ENCODE measurements at regions not wholly inside any gene's neighbourhood (a gene's known extent, or its start where the extent isn't known, plus 50 kb on each side); places are given as distances from the start of the nearest gene placed in this dataset.
"Not testable (repeated sequence)": the region's sequence is repeated elsewhere in the genome, so short reads cannot be mapped to it uniquely, and the experiment has no call there.

DNA sequence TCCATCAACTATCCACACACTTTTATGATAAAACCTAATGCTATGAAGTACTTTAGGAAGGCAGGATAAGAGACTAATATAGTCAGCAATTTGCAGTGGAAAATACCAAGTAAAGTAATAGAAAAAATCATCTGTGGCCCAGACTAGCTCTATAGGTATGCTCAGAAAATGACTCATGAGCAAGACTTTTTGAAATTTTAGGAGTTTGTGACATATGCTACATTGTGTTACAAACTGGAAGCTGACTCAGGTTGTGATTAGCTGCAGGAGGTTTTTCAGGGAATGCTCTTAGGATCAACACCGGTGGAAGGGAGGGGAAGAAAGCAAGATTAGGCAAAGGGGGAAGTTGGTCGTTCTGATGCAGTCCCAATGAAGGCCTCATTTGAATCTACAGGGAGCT, 56.1 kb downstream of the FEZF1 start:
- Histone ChIP-seq H3K27me3 (ENCODE audit: insufficient read depth, poor library complexity, severe bottlenecking) (no peaks in the 10 kb centered on the region), H3K4me1 (ENCODE audit: insufficient read depth, poor library complexity, severe bottlenecking) (no peaks in the 10 kb centered on the region), H3K27ac (ENCODE audit: poor library complexity, severe bottlenecking) (no peak overlapping the region), H3K9me3 (ENCODE audit: severe bottlenecking) (no peaks in the 10 kb centered on the region), H3K4me3 (ENCODE audit: severe bottlenecking) (no peak overlapping the region), H3K36me3 (ENCODE audit: low read depth) (no peaks in the 10 kb centered on the region)
- TF ChIP-seq CTCF (IDR thresholded peaks at IDR 0.05; ENCODE audit: poor library complexity, severe bottlenecking) = no peak
- DNase-seq (ENCODE audit: low spot score) (no peak), ATAC-seq (ENCODE audit: low read depth) (peak; percentile 74; the same call in 1 of the 3 replicates)

DNA sequence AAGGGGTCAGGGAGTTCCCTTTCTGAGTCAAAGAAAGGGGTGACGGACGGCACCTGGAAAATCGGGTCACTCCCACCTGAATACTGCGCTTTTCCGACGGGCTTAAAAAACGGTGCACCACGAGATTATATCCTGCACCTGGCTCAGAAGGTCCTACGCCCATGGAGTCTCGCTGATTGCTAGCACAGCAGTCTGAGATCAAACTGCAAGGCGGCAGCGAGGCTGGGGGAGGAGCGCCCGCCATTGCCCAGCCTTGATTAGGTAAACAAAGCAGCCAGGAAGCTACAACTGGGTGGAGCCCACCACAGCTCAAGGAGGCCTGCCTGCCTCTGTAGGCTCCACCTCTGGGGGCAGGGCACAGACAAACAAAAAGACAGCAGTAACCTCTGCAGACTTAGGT, 65.8 kb downstream of the FEZF1 start:
- not testable (repeated sequence) for DNase-seq (ENCODE audit: low spot score); H3K9me3 ChIP-seq (ENCODE audit: severe bottlenecking); H3K27ac ChIP-seq (ENCODE audit: poor library complexity, severe bottlenecking)

DNA sequence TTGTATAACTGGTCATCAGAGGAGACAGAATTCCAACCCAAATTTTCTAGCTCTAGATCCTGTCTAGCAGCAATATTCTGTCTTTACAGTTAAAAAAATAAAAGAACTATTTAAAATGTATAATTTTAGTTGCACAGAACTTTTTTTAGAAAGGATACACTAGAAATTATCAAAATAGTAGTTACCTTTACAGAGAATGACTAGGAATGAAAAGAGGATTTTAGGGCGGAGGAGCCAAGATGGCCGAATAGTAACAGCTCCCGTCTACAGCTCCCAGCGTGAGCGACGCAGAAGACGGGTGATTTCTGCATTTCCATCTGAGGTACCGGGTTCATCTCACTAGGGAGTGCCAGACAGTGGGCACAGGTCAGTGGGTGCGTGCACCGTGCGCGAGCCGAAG, 66.3 kb downstream of the FEZF1 start:
- not testable (repeated sequence) for H3K27ac ChIP-seq (ENCODE audit: poor library complexity, severe bottlenecking); H3K9me3 ChIP-seq (ENCODE audit: severe bottlenecking); H3K4me3 ChIP-seq (ENCODE audit: severe bottlenecking); H3K36me3 ChIP-seq (ENCODE audit: low read depth); H3K27me3 ChIP-seq (ENCODE audit: insufficient read depth, poor library complexity, severe bottlenecking); ATAC-seq (ENCODE audit: low read depth); H3K4me1 ChIP-seq (ENCODE audit: insufficient read depth, poor library complexity, severe bottlenecking); DNase-seq (ENCODE audit: low spot score)

More for the DNA sequence above, 65.8 kb downstream of the FEZF1 start:
- not testable (repeated sequence) for H3K4me3 ChIP-seq (ENCODE audit: severe bottlenecking); ATAC-seq (ENCODE audit: low read depth); H3K4me1 ChIP-seq (ENCODE audit: insufficient read depth, poor library complexity, severe bottlenecking); H3K27me3 ChIP-seq (ENCODE audit: insufficient read depth, poor library complexity, severe bottlenecking); H3K36me3 ChIP-seq (ENCODE audit: low read depth)

GRCh38 chr7:122225874-122226273, 78.7 kb downstream of the FEZF1 start:
- DNase-seq (ENCODE audit: low spot score) = no peak
- no peak for TF ChIP-seq CTCF (IDR thresholded peaks at IDR 0.05; ENCODE audit: poor library complexity, severe bottlenecking)

GRCh38 chr7:122219253-122219865, 75.3 kb upstream of the AASS start:
- no peaks in the 10 kb centered on the region for H3K9me3 ChIP-seq (ENCODE audit: severe bottlenecking)
- no peak overlapping the region for H3K4me3 ChIP-seq (ENCODE audit: severe bottlenecking)
- peak; percentile 76 for TF ChIP-seq CTCF (IDR thresholded peaks at IDR 0.05; ENCODE audit: poor library complexity, severe bottlenecking)
- H3K27ac ChIP-seq (ENCODE audit: poor library complexity, severe bottlenecking) = no peak overlapping the region
- no peaks in the 10 kb centered on the region for H3K4me1 ChIP-seq (ENCODE audit: insufficient read depth, poor library complexity, severe bottlenecking)
- ATAC-seq (ENCODE audit: low read depth) (no peak), DNase-seq (ENCODE audit: low spot score) (no peak)
- no peaks in the 10 kb centered on the region for H3K27me3 ChIP-seq (ENCODE audit: insufficient read depth, poor library complexity, severe bottlenecking)
- H3K36me3 ChIP-seq (ENCODE audit: low read depth) = no peaks in the 10 kb centered on the region

More at GRCh38 chr7:122225874-122226273, 78.7 kb downstream of the FEZF1 start:
- Histone ChIP-seq H3K4me1 (ENCODE audit: insufficient read depth, poor library complexity, severe bottlenecking) (no peaks in the 10 kb centered on the region), H3K36me3 (ENCODE audit: low read depth) (no peaks in the 10 kb centered on the region), H3K9me3 (ENCODE audit: severe bottlenecking) (no peaks in the 10 kb centered on the region), H3K4me3 (ENCODE audit: severe bottlenecking) (no peak overlapping the region), H3K27ac (ENCODE audit: poor library complexity, severe bottlenecking) (no peak overlapping the region), H3K27me3 (ENCODE audit: insufficient read depth, poor library complexity, severe bottlenecking) (no peaks in the 10 kb centered on the region)
- no peak for ATAC-seq (ENCODE audit: low read depth)

DNA sequence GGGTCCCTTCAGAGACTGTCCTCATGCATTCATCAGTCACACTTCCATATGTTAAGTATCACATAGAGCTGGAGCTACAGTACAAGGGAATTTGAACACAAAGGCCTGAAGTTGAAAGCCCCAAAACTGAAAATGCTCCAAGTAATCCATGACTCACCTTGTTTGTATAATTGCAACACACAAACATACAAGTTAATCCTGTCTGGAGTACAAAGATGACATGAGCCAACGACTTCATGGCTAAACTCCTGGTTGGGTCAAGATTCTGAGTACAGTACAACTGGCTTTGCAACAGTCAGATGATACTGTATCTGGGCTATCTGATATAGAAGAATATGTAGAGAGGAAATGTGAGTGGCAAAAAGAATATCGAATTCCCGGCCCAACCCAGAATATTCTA, 73.1 kb upstream of the AASS start:
- DNase-seq (ENCODE audit: low spot score) (no peak), ATAC-seq (ENCODE audit: low read depth) (peak; percentile 54)
- Histone ChIP-seq H3K4me1 (ENCODE audit: insufficient read depth, poor library complexity, severe bottlenecking) (no peaks in the 10 kb centered on the region), H3K27ac (ENCODE audit: poor library complexity, severe bottlenecking) (no peak overlapping the region), H3K9me3 (ENCODE audit: severe bottlenecking) (no peaks in the 10 kb centered on the region), H3K36me3 (ENCODE audit: low read depth) (no peaks in the 10 kb centered on the region), H3K27me3 (ENCODE audit: insufficient read depth, poor library complexity, severe bottlenecking) (no peaks in the 10 kb centered on the region), H3K4me3 (ENCODE audit: severe bottlenecking) (no peak overlapping the region)
- no peak for TF ChIP-seq CTCF (IDR thresholded peaks at IDR 0.05; ENCODE audit: poor library complexity, severe bottlenecking)

Measured in RWPE2 (cell line).